ENCODE measurements at regions not wholly inside any gene's neighbourhood (a gene's known extent, or its start where the extent isn't known, plus 50 kb on each side); places are given as distances from the start of the nearest gene placed in this dataset.

DNA sequence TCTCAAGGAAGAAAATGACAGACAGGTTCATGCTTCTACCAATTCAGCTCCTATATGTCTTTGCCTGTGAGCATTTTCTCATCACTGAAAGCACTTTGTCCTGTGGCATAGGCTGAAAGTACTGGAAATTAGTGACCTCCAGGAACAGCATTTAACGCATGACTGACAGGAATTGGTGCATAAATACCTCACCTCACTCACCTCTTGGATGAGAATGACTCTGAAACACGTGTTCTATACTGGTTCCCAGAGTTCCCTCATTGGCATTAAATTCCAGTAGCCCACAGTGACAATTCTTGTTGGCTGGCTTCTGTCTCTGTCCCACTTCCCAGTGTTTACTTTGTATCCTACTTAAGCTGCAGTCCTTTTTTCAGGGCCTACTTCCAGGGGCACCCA lies 83.4 kb upstream of the MAPRE2 start:
- no peak for TF ChIP-seq CTCF (IDR thresholded peaks at IDR 0.05; ENCODE audit: borderline replicate concordance, extremely low read depth, low read length, poor library complexity, severe bottlenecking)
- TF ChIP-seq EZH2 (IDR thresholded peaks at IDR 0.05; ENCODE audit: borderline replicate concordance, low read depth, low read length, severe bottlenecking) = no peak
